Mucosa of descending colon (tissue), 3 donors: ENCODE measurements at regions not wholly inside any gene's neighbourhood (a gene's known extent, or its start where the extent isn't known, plus 50 kb on each side); places are given as distances from the start of the nearest gene placed in this dataset.

Source experiments
- ATAC-seq: fragments of 200-7000 bp; cut with Tn5 transposase; one replicate; pipeline ENCODE4 v1.9.1; 2020; ENCODE audit warnings: mild to moderate bottlenecking, moderate library complexity
- DNase-seq, 3 donors: peaks; one replicate each; pipeline ENCODE4 v3.0.0-alpha.2; 2020
- H3K36me3 ChIP-seq: fragments of 200-600 bp; one replicate; pipeline ENCODE4 v1.8.0; 2021; ENCODE audit warnings: low read depth, mild to moderate bottlenecking
- H3K4me1 ChIP-seq: fragments of 200-600 bp; one replicate; pipeline ENCODE4 v1.8.0; 2021; ENCODE audit warnings: low read depth, mild to moderate bottlenecking
- H3K4me3 ChIP-seq: fragments of 200-600 bp; one replicate; pipeline ENCODE4 v1.8.0; 2021; ENCODE audit warnings: mild to moderate bottlenecking
- H3K9me3 ChIP-seq: fragments of 200-600 bp; one replicate; pipeline ENCODE4 v1.8.0; 2021; ENCODE audit warnings: mild to moderate bottlenecking
- intact Hi-C, 2 donors: fragments of 100-400 bp; cut with DNase I in 1 of 2; cut with micrococcal nuclease in 1 of 2; formaldehyde crosslinking; loops; one replicate each; pipeline versions ENCODE4 v1.11.0 to v1.11.1; 2022; cut with DNase I, micrococcal nuclease
- TF ChIP-seq, protein P1 (sequence below): fragments of 200-600 bp; IDR thresholded peaks from one replicate; pipeline ENCODE4 v1.8.0; 2022; ENCODE audit warnings: antibody characterized with exemption, mild to moderate bottlenecking
- donor health status: DM: no; HTN: no; CAD: no; lungs with moderate emphysema.
- donor health status: DM: no; HTN: no; CAD: no.
- donor health status: DM: no; HTN: yes; CAD: no.

DNA sequence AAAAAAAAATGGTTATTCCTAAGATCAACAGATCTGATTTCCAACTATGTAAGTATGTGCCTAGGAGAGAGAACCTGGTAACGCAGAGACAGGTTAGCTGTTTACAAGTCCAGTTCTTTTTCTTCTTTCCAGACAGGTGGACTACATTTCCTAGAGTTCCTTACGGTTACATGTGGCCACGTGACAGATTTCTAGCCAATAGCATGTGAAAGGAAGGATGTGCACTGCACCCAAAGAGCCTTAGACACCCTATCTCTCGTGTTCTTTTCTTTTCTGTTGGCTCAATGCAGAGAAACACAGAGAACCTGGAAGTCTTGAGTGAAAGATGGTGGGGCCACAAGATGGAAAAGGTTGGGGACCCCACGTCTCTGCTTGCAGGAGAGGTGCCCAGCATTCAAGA lies 375.9 kb downstream of the TNS1 start:
- Histone ChIP-seq H3K36me3 (no peaks in the 10 kb centered on the region), H3K4me3 (no peak overlapping the region), H3K4me1 (no peaks in the 10 kb centered on the region), H3K9me3 (no peaks in the 10 kb centered on the region)
- TF ChIP-seq, protein P1, sequence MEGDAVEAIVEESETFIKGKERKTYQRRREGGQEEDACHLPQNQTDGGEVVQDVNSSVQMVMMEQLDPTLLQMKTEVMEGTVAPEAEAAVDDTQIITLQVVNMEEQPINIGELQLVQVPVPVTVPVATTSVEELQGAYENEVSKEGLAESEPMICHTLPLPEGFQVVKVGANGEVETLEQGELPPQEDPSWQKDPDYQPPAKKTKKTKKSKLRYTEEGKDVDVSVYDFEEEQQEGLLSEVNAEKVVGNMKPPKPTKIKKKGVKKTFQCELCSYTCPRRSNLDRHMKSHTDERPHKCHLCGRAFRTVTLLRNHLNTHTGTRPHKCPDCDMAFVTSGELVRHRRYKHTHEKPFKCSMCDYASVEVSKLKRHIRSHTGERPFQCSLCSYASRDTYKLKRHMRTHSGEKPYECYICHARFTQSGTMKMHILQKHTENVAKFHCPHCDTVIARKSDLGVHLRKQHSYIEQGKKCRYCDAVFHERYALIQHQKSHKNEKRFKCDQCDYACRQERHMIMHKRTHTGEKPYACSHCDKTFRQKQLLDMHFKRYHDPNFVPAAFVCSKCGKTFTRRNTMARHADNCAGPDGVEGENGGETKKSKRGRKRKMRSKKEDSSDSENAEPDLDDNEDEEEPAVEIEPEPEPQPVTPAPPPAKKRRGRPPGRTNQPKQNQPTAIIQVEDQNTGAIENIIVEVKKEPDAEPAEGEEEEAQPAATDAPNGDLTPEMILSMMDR = no peak
- DNase-seq (no peak), ATAC-seq (no peak)
- intact Hi-C loops = no loop called here

DNA sequence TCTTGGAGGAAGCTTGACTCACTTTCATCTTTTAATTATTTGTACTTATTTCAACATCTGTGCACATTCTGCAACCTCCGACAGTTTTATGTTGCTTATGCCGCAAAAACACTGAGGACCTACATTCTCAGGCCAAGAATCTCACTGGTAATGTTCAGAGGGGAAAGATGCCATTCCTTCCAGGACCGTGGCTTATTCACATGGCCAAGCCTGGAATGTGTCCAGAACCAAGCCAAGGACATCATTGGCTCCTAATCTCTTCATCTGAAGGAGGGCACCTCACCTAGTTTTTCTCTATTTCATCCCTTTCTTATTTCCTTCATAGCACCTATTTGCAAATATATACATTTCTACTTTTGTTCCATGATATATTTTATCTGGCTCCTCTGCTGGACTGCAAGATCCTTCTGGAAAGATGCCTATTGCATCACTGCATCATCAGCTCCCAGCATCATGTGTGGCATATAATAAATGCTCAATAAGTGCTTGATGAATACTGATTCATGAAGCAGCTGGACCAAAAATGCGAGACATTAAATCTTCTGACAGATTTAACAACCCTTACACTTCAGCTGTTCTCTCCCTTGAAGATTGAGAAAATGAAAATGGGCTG lies 377.1 kb downstream of the TNS1 start:
- ATAC-seq (peak; percentile 46), DNase-seq (no peak)
- Histone ChIP-seq H3K4me1 (no peaks in the 10 kb centered on the region), H3K36me3 (no peaks in the 10 kb centered on the region), H3K4me3 (no peak overlapping the region), H3K9me3 (no peaks in the 10 kb centered on the region)
- TF ChIP-seq, protein P1 = no peak
- intact Hi-C loops = no loop called here

DNA sequence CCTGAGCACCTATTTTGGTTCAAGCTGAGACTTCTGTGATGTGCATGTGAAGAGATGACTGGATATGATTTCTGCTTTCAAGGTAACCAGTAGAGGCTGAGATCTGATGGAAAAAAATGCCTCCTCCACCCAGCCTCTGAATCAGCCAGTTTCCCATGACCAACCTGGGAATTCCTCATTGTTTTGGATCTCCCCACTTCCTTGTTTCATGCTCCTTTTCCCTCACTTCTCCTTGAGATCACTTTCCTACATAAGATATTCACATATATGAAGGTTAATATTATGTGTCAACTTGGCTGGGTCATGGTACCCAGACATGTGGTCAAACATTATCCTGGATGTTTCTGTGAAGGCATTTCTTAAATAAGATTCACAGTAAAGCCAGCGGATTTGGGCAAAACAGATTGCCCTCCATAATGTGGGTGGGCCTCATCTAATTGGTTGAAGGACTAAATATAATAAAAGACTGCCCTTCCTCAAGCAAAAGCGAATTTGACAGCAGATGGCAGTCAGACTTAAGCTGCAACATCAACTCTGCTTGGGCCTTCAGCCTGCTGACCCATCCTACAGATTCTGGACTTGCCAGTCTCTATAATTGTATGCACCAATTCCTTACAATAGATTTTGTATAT lies 379.4 kb downstream of the TNS1 start:
- ATAC-seq = no peak
- intact Hi-C loops = no loop called here
- H3K4me1 ChIP-seq = no peaks in the 10 kb centered on the region

DNA sequence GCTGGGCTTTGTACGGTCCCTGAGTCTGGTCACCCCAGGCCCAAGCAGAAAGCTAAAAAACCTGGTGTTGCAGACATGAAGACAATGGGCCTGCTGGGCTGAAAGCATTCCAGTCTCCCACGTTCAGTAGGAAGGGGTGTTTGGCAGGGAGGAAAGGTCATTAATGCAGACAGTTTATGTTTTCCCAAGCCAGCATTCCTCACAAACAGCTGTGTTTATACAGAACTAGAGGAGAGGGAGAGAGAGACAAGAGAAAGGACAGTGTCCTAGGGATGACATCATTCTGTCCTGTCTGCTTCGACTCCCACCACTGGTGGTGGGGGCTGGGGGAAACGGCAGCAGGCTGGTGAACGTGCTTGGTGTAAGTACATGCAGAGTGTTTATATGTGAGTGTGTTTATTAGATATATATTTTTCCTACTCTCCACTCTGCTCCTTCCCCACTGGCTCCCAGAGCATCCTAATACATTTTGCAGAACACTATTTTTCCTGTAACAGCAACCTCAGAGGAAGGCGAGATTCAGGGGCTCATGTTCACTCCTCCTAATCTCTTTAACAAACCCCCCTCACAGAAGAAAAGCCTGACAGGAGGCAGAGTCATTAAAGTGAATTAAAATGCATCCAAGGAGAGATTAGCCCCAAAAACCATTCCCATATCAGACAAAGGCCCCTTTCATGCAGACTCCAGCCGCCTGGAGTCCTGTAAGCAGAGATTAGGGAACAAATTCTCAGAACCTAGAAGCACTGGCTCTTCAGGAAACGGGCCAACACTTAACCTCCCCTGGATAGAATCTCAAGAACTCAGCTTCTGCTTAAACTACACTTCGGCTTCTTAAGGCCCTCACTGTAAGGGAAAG lies 380.4 kb downstream of the TNS1 start:
- peak; percentile 64 for ATAC-seq
- no peaks in the 10 kb centered on the region for H3K36me3 ChIP-seq
- intact Hi-C loops = no loop called here
- no peak overlapping the region for H3K4me3 ChIP-seq
- no peaks in the 10 kb centered on the region for H3K4me1 ChIP-seq
- peak in 2 of 3 donors; percentile 9 to 42 for DNase-seq
- TF ChIP-seq, protein P1 = no peak
- H3K9me3 ChIP-seq = no peaks in the 10 kb centered on the region

More for the DNA sequence above, 379.4 kb downstream of the TNS1 start:
- TF ChIP-seq, protein P1 = no peak
- no peak for DNase-seq
- Histone ChIP-seq H3K9me3 (no peaks in the 10 kb centered on the region), H3K4me3 (no peak overlapping the region), H3K36me3 (no peaks in the 10 kb centered on the region)

DNA sequence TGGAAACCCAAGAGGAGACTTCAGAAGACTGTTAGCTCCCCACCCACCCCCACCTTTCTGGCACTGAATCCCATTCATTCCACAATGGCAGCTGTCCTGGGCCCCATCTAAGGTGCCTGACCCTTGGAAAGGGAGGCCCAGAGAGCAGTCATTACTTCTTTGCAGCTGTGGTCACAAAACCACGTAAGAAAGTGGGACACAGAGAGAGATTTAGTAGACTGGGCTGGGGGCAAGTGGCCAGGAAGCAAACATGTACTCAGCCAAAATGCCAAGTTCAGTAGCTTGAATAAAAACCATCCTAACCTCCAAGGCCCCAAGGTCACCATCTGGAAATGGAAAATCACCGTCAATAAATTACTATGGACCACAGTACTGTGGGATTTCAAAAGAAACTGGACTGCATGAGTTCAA lies 381.4 kb downstream of the TNS1 start:
- TF ChIP-seq, protein P1 = no peak
- Histone ChIP-seq H3K4me1 (no peaks in the 10 kb centered on the region), H3K9me3 (no peaks in the 10 kb centered on the region), H3K4me3 (no peak overlapping the region), H3K36me3 (no peaks in the 10 kb centered on the region)
- no peak for ATAC-seq
- DNase-seq = no peak
- intact Hi-C loops = no loop called here
